ENCODE measurements at regions not wholly inside any gene's neighbourhood (a gene's known extent, or its start where the extent isn't known, plus 50 kb on each side); places are given as distances from the start of the nearest gene placed in this dataset.

- DNase-seq (ENCODE audit: low read depth in 2 of 2) = no peak
Observed at GRCh38 chr1:220982686-220983085, 103.4 kb downstream of the HLX start.

GRCh38 chr1:220983877-220984635 lies 104.8 kb downstream of the HLX start:
- DNase-seq (ENCODE audit: low read depth in 2 of 2) = no peak

- no peak for DNase-seq (ENCODE audit: low read depth in 2 of 2)
Observed at GRCh38 chr1:220990427-220991339, 111.4 kb downstream of the HLX start.

- no peak for DNase-seq (ENCODE audit: low read depth in 2 of 2)
Observed at GRCh38 chr1:220991506-220991905, 112.3 kb downstream of the HLX start.

- no peak for DNase-seq (ENCODE audit: low read depth in 2 of 2)
Observed at GRCh38 chr1:220991959-220992704, 112.9 kb downstream of the HLX start.

- no peak for DNase-seq (ENCODE audit: low read depth in 2 of 2)
Observed at GRCh38 chr1:220992705-220993052, 113.4 kb downstream of the HLX start.

GRCh38 chr1:220994671-220995070 lies 115.4 kb downstream of the HLX start:
- no peak for DNase-seq (ENCODE audit: low read depth in 2 of 2)

GRCh38 chr1:220997791-220998190 lies 118.5 kb downstream of the HLX start:
- no peak for DNase-seq (ENCODE audit: low read depth in 2 of 2)

- DNase-seq (ENCODE audit: low read depth in 2 of 2) = no peak
Observed at GRCh38 chr1:220999872-221000863, 120.9 kb downstream of the HLX start.

GRCh38 chr1:221001167-221001566 lies 121.9 kb downstream of the HLX start:
- no peak for DNase-seq (ENCODE audit: low read depth in 2 of 2)

GRCh38 chr1:221002601-221003000 lies 123.4 kb downstream of the HLX start:
- no peak for DNase-seq (ENCODE audit: low read depth in 2 of 2)

GRCh38 chr1:221011145-221011544 lies 131.9 kb downstream of the HLX start:
- DNase-seq (ENCODE audit: low read depth in 2 of 2) = no peak

- DNase-seq (ENCODE audit: low read depth in 2 of 2) = no peak
Observed at GRCh38 chr1:221012120-221012519, 132.9 kb downstream of the HLX start.

- no peak for DNase-seq (ENCODE audit: low read depth in 2 of 2)
Observed at GRCh38 chr1:221013691-221014660, 134.7 kb downstream of the HLX start.

- no peak for DNase-seq (ENCODE audit: low read depth in 2 of 2)
Observed at GRCh38 chr1:221015159-221015790, 136.0 kb downstream of the HLX start.

- DNase-seq (ENCODE audit: low read depth in 2 of 2) = no peak
Observed at GRCh38 chr1:221016751-221017150, 137.5 kb downstream of the HLX start.

- DNase-seq (ENCODE audit: low read depth in 2 of 2) = no peak
Observed at GRCh38 chr1:221018414-221018813, 139.2 kb downstream of the HLX start.

- no peak for DNase-seq (ENCODE audit: low read depth in 2 of 2)
Observed at GRCh38 chr1:221022331-221022730, 143.1 kb downstream of the HLX start.

GRCh38 chr1:221023482-221023881 lies 144.2 kb downstream of the HLX start:
- no peak for DNase-seq (ENCODE audit: low read depth in 2 of 2)

Data from stimulated activated CD4-positive, alpha-beta T cell treated with anti-CD3 and anti-CD28 coated beads, Interleukin-12 subunit alpha, Interleukin-12 subunit beta, amount 100 ng/mL, for 24 hours (primary cell).